ENCODE measurements at regions not wholly inside any gene's neighbourhood (a gene's known extent, or its start where the extent isn't known, plus 50 kb on each side); places are given as distances from the start of the nearest gene placed in this dataset.
A peak's percentile ranks its signal among the peaks of the same experiment; 100 is the strongest.

- H3K9me3 Mint-ChIP-seq, result peaks cover 20% of the 10 kb centered on the region
- no peak overlapping the region for H3K27ac Mint-ChIP-seq
- peaks cover 3% of the 10 kb centered on the region for H3K27me3 Mint-ChIP-seq (ENCODE audit: low read depth)
These were observed 1090.9 kb downstream of the SH3BGRL start for GRCh38 chrX:82292803-82293202.

DNA sequence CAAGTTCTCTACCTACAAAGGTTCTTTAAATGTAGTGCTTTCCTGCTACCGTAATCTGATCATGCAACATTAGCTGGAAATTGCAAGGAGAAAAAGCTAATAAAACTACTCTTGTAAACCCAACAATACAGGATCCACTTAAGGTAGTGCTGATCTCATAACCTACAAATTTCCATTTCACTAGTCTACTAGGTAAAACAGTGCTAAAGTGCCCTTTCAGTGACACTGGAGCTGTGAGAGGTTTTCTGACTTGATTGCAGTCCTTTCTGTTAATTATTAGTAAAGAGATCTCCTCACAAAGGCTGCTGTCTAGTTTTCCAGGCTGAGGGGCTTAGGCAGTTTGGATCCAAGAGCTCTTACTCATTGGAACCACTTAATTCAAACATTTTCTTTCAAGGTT lies 1118.7 kb downstream of the SH3BGRL start:
- Mint-ChIP-seq H3K27me3 (ENCODE audit: low read depth) (no peaks in the 10 kb centered on the region), H3K4me3 (no peak overlapping the region), H3K4me1 (no peaks in the 10 kb centered on the region), H3K36me3 (ENCODE audit: low read depth) (no peaks in the 10 kb centered on the region), H3K9me3 (no peaks in the 10 kb centered on the region), H3K27ac (peak overlapping the region; percentile 72 to 93 (median 85))
- TF ChIP-seq, protein P1, sequence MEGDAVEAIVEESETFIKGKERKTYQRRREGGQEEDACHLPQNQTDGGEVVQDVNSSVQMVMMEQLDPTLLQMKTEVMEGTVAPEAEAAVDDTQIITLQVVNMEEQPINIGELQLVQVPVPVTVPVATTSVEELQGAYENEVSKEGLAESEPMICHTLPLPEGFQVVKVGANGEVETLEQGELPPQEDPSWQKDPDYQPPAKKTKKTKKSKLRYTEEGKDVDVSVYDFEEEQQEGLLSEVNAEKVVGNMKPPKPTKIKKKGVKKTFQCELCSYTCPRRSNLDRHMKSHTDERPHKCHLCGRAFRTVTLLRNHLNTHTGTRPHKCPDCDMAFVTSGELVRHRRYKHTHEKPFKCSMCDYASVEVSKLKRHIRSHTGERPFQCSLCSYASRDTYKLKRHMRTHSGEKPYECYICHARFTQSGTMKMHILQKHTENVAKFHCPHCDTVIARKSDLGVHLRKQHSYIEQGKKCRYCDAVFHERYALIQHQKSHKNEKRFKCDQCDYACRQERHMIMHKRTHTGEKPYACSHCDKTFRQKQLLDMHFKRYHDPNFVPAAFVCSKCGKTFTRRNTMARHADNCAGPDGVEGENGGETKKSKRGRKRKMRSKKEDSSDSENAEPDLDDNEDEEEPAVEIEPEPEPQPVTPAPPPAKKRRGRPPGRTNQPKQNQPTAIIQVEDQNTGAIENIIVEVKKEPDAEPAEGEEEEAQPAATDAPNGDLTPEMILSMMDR (IDR thresholded peaks at IDR 0.05; ENCODE audit: unreplicated experiment in 3 of 3), result no peak

More at GRCh38 chrX:82292803-82293202, 1090.9 kb downstream of the SH3BGRL start:
- TF ChIP-seq, protein P1 (IDR thresholded peaks at IDR 0.05; ENCODE audit: unreplicated experiment in 3 of 3), result no peak
- H3K4me3 Mint-ChIP-seq, result no peak overlapping the region
- no peaks in the 10 kb centered on the region for H3K4me1 Mint-ChIP-seq
- H3K36me3 Mint-ChIP-seq (ENCODE audit: low read depth), result no peaks in the 10 kb centered on the region

GRCh38 chrX:82333575-82333974 lies 1131.7 kb downstream of the SH3BGRL start:
- Mint-ChIP-seq H3K27me3 (ENCODE audit: low read depth) (no peaks in the 10 kb centered on the region), H3K9me3 (peaks cover 3% of the 10 kb centered on the region), H3K4me3 (no peak overlapping the region), H3K4me1 (no peaks in the 10 kb centered on the region), H3K36me3 (ENCODE audit: low read depth) (no peaks in the 10 kb centered on the region), H3K27ac (no peak overlapping the region)
- TF ChIP-seq, protein P1 (IDR thresholded peaks at IDR 0.05; ENCODE audit: unreplicated experiment in 3 of 3), result no peak

DNA sequence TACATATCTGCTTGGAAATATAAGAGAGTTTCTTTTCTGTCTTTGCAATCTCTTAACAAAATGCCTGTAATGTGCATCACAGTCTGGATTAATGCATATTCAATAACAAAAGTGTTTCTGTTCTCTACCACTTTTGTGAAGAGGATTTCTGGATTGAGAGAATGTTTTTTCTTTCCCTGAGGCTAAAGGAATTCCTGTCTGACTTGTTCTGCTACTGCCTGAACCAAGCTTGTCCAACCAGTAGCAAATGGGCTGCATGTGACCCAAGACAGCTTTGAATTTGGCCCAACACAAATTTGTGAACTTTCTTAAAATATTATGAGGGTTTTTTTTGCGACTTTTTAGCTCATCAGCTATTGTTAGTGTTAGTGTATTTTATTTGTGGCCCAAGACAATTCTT lies 1133.9 kb downstream of the SH3BGRL start:
- H3K27me3 Mint-ChIP-seq (ENCODE audit: low read depth), result no peaks in the 10 kb centered on the region
- no peak overlapping the region for H3K4me3 Mint-ChIP-seq
- H3K9me3 Mint-ChIP-seq, result peaks cover 3% of the 10 kb centered on the region
- H3K4me1 Mint-ChIP-seq, result no peaks in the 10 kb centered on the region
- TF ChIP-seq, protein P1 (IDR thresholded peaks at IDR 0.05; ENCODE audit: unreplicated experiment in 3 of 3), result no peak
- no peak overlapping the region for H3K27ac Mint-ChIP-seq
- no peaks in the 10 kb centered on the region for H3K36me3 Mint-ChIP-seq (ENCODE audit: low read depth)

DNA sequence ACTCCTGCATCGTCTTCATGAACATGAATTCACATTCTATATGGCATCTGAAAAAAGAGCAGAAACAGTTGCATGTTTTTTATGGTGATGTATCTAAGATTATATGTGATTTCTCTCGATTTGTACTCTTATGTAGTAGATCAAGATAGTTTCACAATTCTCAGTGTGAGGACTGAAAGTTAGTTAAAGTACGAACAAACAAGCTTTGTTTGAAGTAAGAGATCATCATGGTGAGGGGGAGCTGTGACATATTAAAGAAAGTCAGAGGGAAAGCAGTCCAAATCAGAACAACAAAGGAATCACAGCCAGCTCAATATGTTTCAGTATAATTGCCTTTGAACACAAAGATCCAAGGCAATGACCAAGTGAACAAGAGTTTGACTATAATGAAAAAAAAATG lies 1140.6 kb downstream of the SH3BGRL start:
- Mint-ChIP-seq H3K36me3 (ENCODE audit: low read depth) (no peaks in the 10 kb centered on the region), H3K4me3 (no peak overlapping the region), H3K27ac (no peak overlapping the region), H3K27me3 (ENCODE audit: low read depth) (no peaks in the 10 kb centered on the region), H3K4me1 (no peaks in the 10 kb centered on the region), H3K9me3 (peaks cover 2% of the 10 kb centered on the region)
- TF ChIP-seq, protein P1 (IDR thresholded peaks at IDR 0.05; ENCODE audit: unreplicated experiment in 3 of 3), result no peak

DNA sequence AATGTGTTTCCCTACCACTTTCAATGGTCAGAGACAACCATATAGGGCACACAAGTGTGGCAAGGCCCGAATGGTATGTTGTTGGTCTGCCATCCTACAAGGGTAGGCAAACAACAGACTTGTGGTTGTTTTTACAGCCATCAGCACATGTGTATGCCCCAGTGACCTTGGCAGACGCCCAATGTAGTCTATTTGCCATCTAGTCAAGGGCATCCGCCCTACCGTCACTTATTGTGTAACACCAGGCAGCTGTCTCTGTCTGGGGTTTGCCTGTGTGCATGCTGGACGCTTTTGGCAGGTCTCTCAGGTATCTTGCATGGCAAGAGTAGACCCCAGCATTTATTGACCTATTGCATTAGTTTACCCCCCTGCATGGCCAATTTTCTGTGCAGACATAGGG lies 1145.5 kb upstream of the POU3F4 start:
- Mint-ChIP-seq H3K4me3 (no peak overlapping the region), H3K27me3 (ENCODE audit: low read depth) (no peaks in the 10 kb centered on the region)

More for the DNA sequence above, 1145.5 kb upstream of the POU3F4 start:
- Mint-ChIP-seq H3K9me3 (peaks cover 2% of the 10 kb centered on the region), H3K27ac (no peak overlapping the region), H3K4me1 (no peaks in the 10 kb centered on the region), H3K36me3 (ENCODE audit: low read depth) (no peaks in the 10 kb centered on the region)
- TF ChIP-seq, protein P1 (IDR thresholded peaks at IDR 0.05; ENCODE audit: unreplicated experiment in 3 of 3), result no peak

Measured in nephron (organoid).